ENCODE measurements at regions not wholly inside any gene's neighbourhood (a gene's known extent, or its start where the extent isn't known, plus 50 kb on each side); places are given as distances from the start of the nearest gene placed in this dataset.

DNA sequence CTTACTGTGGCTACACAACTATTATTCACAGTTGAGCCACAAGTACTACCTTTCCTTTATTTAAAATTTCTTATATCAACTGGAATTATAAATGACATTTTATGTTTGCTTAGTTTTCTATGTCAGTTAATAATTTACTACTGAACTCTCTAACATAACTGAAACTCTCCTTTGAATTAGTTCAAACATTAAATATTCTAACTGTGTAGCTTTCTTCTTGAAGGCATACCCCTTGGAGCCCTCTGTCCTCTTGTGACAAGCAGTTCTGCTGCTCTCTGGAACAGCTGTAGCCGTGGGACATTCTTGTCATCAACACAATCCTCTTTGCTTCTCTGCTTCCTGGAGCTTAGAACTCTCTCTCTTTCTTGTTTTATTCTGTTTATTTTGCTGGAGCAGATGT, 244.8 kb downstream of the NHLRC3 start:
- Histone ChIP-seq H3K27ac (no peak overlapping the region), H3K27me3 (no peaks in the 10 kb centered on the region), H3K9me3 (replicated peaks in 1 of 3) (peaks cover 0 to 4% (median 0%) of the 10 kb centered on the region in 3 donors), H3K4me3 (no peak overlapping the region), H3K36me3 (replicated peaks in 1 of 2) (no peaks in the 10 kb centered on the region), H3K4me1 (replicated peaks in 1 of 2) (peaks cover 0 to 8% of the 10 kb centered on the region in 2 donors)
- intact Hi-C loops (cut with DNase I): no loop called here
- TF ChIP-seq POLR2A (IDR thresholded peaks at IDR 0.05): no peak
- TF ChIP-seq, protein P1, sequence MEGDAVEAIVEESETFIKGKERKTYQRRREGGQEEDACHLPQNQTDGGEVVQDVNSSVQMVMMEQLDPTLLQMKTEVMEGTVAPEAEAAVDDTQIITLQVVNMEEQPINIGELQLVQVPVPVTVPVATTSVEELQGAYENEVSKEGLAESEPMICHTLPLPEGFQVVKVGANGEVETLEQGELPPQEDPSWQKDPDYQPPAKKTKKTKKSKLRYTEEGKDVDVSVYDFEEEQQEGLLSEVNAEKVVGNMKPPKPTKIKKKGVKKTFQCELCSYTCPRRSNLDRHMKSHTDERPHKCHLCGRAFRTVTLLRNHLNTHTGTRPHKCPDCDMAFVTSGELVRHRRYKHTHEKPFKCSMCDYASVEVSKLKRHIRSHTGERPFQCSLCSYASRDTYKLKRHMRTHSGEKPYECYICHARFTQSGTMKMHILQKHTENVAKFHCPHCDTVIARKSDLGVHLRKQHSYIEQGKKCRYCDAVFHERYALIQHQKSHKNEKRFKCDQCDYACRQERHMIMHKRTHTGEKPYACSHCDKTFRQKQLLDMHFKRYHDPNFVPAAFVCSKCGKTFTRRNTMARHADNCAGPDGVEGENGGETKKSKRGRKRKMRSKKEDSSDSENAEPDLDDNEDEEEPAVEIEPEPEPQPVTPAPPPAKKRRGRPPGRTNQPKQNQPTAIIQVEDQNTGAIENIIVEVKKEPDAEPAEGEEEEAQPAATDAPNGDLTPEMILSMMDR (IDR thresholded peaks at IDR 0.05): no peak
- WGBS, 4 donors: 72 to 96% (median 81%) methylated on average over 1 of the region's 1 CpG
- DNase-seq: no peak

- H3K9me3 ChIP-seq (replicated peaks in 1 of 3): peaks cover 0 to 4% (median 0%) of the 10 kb centered on the region in 3 donors
- H3K27me3 ChIP-seq: no peaks in the 10 kb centered on the region
- intact Hi-C loops (cut with DNase I): no loop called here
- H3K27ac ChIP-seq: no peak overlapping the region
- TF ChIP-seq POLR2A (IDR thresholded peaks at IDR 0.05): no peak
- TF ChIP-seq, protein P1 (IDR thresholded peaks at IDR 0.05): no peak
- no peaks in the 10 kb centered on the region for H3K36me3 ChIP-seq (replicated peaks in 1 of 2)
- H3K4me3 ChIP-seq: no peak overlapping the region
- DNase-seq: no peak
- peaks cover 0 to 8% of the 10 kb centered on the region in 2 donors for H3K4me1 ChIP-seq (replicated peaks in 1 of 2)
- WGBS, 4 donors: 80 to 88% (median 83%) methylated on average over 8 of the region's 8 CpGs
Observed at GRCh38 chr13:39284801-39285388, 246.6 kb downstream of the NHLRC3 start.

All from adrenal gland (tissue), 9 donors.